ENCODE measurements at regions not wholly inside any gene's neighbourhood (a gene's known extent, or its start where the extent isn't known, plus 50 kb on each side); places are given as distances from the start of the nearest gene placed in this dataset.

DNA sequence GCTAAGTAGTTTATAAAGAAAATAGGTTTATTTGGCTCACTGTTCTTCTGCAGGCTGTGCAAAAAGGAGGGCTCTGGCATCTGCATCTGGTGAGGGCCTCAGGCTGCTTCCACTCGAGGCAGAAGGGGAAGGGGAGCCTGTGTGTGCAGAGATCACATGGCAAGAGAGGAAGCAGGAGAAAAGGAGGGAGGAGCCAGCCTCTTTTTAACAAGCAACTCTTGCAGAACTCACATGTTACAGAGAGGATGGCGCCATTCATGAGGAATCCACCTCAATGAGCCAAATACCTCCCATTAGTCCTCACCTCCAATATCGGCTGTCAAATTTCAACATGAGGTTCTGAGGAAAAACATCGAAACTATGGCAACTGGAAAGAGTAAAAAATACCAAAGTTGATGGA is 666.6 kb upstream of the SLC35B3 start:
- TF ChIP-seq, protein P1, sequence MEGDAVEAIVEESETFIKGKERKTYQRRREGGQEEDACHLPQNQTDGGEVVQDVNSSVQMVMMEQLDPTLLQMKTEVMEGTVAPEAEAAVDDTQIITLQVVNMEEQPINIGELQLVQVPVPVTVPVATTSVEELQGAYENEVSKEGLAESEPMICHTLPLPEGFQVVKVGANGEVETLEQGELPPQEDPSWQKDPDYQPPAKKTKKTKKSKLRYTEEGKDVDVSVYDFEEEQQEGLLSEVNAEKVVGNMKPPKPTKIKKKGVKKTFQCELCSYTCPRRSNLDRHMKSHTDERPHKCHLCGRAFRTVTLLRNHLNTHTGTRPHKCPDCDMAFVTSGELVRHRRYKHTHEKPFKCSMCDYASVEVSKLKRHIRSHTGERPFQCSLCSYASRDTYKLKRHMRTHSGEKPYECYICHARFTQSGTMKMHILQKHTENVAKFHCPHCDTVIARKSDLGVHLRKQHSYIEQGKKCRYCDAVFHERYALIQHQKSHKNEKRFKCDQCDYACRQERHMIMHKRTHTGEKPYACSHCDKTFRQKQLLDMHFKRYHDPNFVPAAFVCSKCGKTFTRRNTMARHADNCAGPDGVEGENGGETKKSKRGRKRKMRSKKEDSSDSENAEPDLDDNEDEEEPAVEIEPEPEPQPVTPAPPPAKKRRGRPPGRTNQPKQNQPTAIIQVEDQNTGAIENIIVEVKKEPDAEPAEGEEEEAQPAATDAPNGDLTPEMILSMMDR (IDR thresholded peaks at IDR 0.05) = no peak
- no peak for TF ChIP-seq POLR2A (IDR thresholded peaks at IDR 0.05)
